CD4-positive, alpha-beta T cell (primary cell): ENCODE measurements at regions not wholly inside any gene's neighbourhood (a gene's known extent, or its start where the extent isn't known, plus 50 kb on each side); places are given as distances from the start of the nearest gene placed in this dataset.

Source experiments
- ATAC-seq: fragments of 200-7000 bp; cut with Tn5 transposase; one replicate; pipeline ENCODE4 v1.10.0; 2022; ENCODE audit warnings: mild to moderate bottlenecking; ENCODE audit not compliant: poor library complexity
- CTCF ChIA-PET: fragments of 350-600 bp; sonication (Branson Sonifier 250); formaldehyde crosslinking; loops from one replicate; lab custom pipeline; 2021; ENCODE audit warnings: antibody characterized with exemption, inconsistent platforms; lab: Charles Lee
- POLR2A ChIA-PET: fragments of 350-600 bp; sonication (Branson Sonifier 250); formaldehyde crosslinking; loops from one replicate; lab custom pipeline; 2021; ENCODE audit warnings: antibody characterized with exemption, inconsistent platforms; lab: Charles Lee
- DNase-seq, 14 experiments: peaks; one replicate each; pipeline ENCODE4 v3.0.0-alpha.2; 2013 to 2020; ENCODE audit warnings: mixed read lengths in 2 of 14
- H3K27ac ChIP-seq, 2 donors: one replicate each; pipeline versions ENCODE4 v1.5.1 to v1.7.0; 2013; ENCODE audit warnings: low read length in 2 of 2, low read depth in 1 of 2, mild to moderate bottlenecking in 1 of 2
- H3K27me3 ChIP-seq, 2 experiments: 1 replicate in 1 of 2; 2 replicates in 1 of 2; pipeline versions ENCODE4 v1.6.1 to v1.7.0; 2013; ENCODE audit warnings: low read length in 2 of 2, control low read depth in 1 of 2, mild to moderate bottlenecking in 1 of 2, moderate library complexity in 1 of 2; ENCODE audit not compliant: insufficient read depth in 2 of 2, control insufficient read depth in 1 of 2
- H3K36me3 ChIP-seq: one replicate; pipeline ENCODE4 v1.6.1; 2013; ENCODE audit warnings: low read length, control low read depth; ENCODE audit not compliant: insufficient read depth
- H3K4me1 ChIP-seq: one replicate; pipeline ENCODE4 v1.6.1; 2013; ENCODE audit warnings: low read length, control low read depth; ENCODE audit not compliant: insufficient read depth
- H3K4me3 ChIP-seq: one replicate; pipeline ENCODE4 v1.5.1; 2013; ENCODE audit warnings: mild to moderate bottlenecking, low read length, moderate library complexity
- H3K9me3 ChIP-seq, 2 experiments: 1 replicate in 1 of 2; 2 replicates in 1 of 2; pipeline versions ENCODE4 v1.6.1 to v1.7.0; 2013; ENCODE audit warnings: low read length in 2 of 2, mild to moderate bottlenecking in 2 of 2, control low read depth in 1 of 2, moderate library complexity in 1 of 2; ENCODE audit not compliant: control insufficient read depth in 1 of 2, insufficient read depth in 1 of 2
- H3K27ac Mint-ChIP-seq: one replicate; pipeline ENCODE4 v1.8.0; 2020; ENCODE audit warnings: mixed read lengths
- H3K27me3 Mint-ChIP-seq: one replicate; pipeline ENCODE4 v1.8.0; 2021; ENCODE audit warnings: mixed read lengths
- H3K36me3 Mint-ChIP-seq: one replicate; pipeline ENCODE4 v1.8.0; 2021; ENCODE audit warnings: low read depth, mixed read lengths
- H3K4me1 Mint-ChIP-seq: one replicate; pipeline ENCODE4 v1.8.0; 2021; ENCODE audit warnings: low read depth, mixed read lengths
- H3K4me3 Mint-ChIP-seq: one replicate; pipeline ENCODE4 v1.8.0; 2020; ENCODE audit warnings: mild to moderate bottlenecking, mixed read lengths
- H3K9me3 Mint-ChIP-seq: one replicate; pipeline ENCODE4 v1.8.0; 2020; ENCODE audit warnings: mixed read lengths
- CTCF ChIP-seq: fragments of 200-600 bp; IDR thresholded peaks from one replicate; pipeline ENCODE4 v1.8.0; 2022; ENCODE audit warnings: antibody characterized with exemption, mild to moderate bottlenecking
- intact Hi-C, 2 experiments: fragments of 100-400 bp; cut with DNase I in 1 of 2; cut with micrococcal nuclease in 1 of 2; formaldehyde crosslinking; loops; one replicate each; pipeline versions ENCODE4 v1.15.1 to v1.9.0; 2023 to 2025; cut with DNase I, micrococcal nuclease

DNA sequence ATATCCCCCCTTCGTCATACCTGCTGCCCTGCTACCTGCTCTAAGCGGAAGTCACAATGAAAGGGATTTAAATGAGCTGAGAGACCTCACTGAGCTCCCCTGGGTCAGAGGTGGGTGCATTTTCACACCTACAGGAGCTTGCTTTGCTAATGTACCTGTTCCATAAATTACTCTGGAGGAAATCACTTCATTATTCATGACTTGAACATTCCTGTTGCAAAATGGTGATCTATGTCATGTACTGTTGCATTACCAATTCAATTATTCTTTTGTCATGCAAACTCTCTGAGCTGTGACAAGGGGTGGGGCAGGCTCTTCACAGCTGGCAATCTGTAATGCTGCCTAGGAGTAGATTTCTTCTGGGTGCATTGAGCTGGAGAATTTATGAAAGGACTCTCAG is 761.3 kb downstream of the TSN start:
- TF ChIP-seq CTCF = no peak
- ChIA-PET POLR2A (no interaction called here), CTCF (no interaction called here)
- Histone ChIP-seq H3K27ac (no peak overlapping the region), H3K36me3 (no peaks in the 10 kb centered on the region), H3K9me3 (peaks cover 0 to 2% of the 10 kb centered on the region in 2 experiments), H3K4me3 (no peak overlapping the region), H3K4me1 (no peaks in the 10 kb centered on the region), H3K27me3 (no peaks in the 10 kb centered on the region)
- H3K4me1 Mint-ChIP-seq = no peaks in the 10 kb centered on the region
- no peak for ATAC-seq
- H3K36me3 Mint-ChIP-seq = no peaks in the 10 kb centered on the region
- H3K9me3 Mint-ChIP-seq = peaks cover 2% of the 10 kb centered on the region
- no peaks in the 10 kb centered on the region for H3K27me3 Mint-ChIP-seq
- H3K27ac Mint-ChIP-seq = no peak overlapping the region
- no peak overlapping the region for H3K4me3 Mint-ChIP-seq
- intact Hi-C loops = no loop called here
- DNase-seq = no peak

DNA sequence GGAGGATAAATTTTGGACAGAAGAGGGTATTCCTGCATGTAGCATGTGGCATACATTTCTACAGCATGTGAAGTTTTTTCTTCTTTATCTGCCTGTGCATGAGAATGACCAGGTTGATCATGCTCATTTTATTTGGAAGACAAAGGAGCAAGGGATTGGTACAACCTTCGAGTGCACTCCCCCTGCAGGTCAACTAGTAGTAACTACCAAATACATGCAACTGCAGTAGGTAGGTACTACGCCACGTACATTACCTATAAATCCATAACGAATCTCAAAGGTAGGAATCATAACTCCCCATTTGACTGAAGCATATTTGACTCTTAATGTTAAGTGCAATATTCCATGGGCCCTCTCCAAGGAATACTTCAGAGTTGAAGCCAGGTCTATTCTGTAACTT is 763.9 kb downstream of the TSN start:
- Histone ChIP-seq H3K9me3 (no peaks in the 10 kb centered on the region), H3K4me1 (no peaks in the 10 kb centered on the region), H3K4me3 (no peak overlapping the region), H3K27me3 (no peaks in the 10 kb centered on the region), H3K36me3 (no peaks in the 10 kb centered on the region), H3K27ac (no peak overlapping the region)
- DNase-seq = no peak
- no peaks in the 10 kb centered on the region for H3K4me1 Mint-ChIP-seq
- ChIA-PET CTCF (no interaction called here), POLR2A (no interaction called here)
- H3K4me3 Mint-ChIP-seq = no peak overlapping the region
- H3K27me3 Mint-ChIP-seq = no peaks in the 10 kb centered on the region
- H3K9me3 Mint-ChIP-seq = no peaks in the 10 kb centered on the region
- TF ChIP-seq CTCF = no peak
- H3K27ac Mint-ChIP-seq = no peak overlapping the region
- intact Hi-C loops = no loop called here
- no peak for ATAC-seq
- no peaks in the 10 kb centered on the region for H3K36me3 Mint-ChIP-seq

- Histone ChIP-seq H3K36me3 (no peaks in the 10 kb centered on the region), H3K4me1 (no peaks in the 10 kb centered on the region), H3K4me3 (no peak overlapping the region), H3K9me3 (no peaks in the 10 kb centered on the region), H3K27ac (no peak overlapping the region), H3K27me3 (no peaks in the 10 kb centered on the region)
- intact Hi-C loops = no loop called here
- Mint-ChIP-seq H3K36me3 (no peaks in the 10 kb centered on the region), H3K4me3 (no peak overlapping the region), H3K4me1 (no peaks in the 10 kb centered on the region), H3K9me3 (no peaks in the 10 kb centered on the region), H3K27me3 (no peaks in the 10 kb centered on the region), H3K27ac (no peak overlapping the region)
- TF ChIP-seq CTCF = no peak
- ChIA-PET POLR2A (no interaction called here), CTCF (no interaction called here)
- ATAC-seq (no peak), DNase-seq (no peak)
These were observed 764.6 kb downstream of the TSN start for GRCh38 chr2:122519821-122520611.
